ENCODE measurements at regions not wholly inside any gene's neighbourhood (a gene's known extent, or its start where the extent isn't known, plus 50 kb on each side); places are given as distances from the start of the nearest gene placed in this dataset.

GRCh38 chr3:135364676-135365075 lies 569.6 kb downstream of the EPHB1 start:
- Mint-ChIP-seq H3K36me3 (no peaks in the 10 kb centered on the region), H3K4me1 (no peaks in the 10 kb centered on the region), H3K27me3 (peaks cover 0 to 2% (median 0%) of the 10 kb centered on the region in 5 donors), H3K9me3 (peaks cover 0 to 9% (median 2%) of the 10 kb centered on the region in 11 donors), H3K27ac (no peak overlapping the region), H3K4me3 (no peak overlapping the region)
- Histone ChIP-seq H3K27ac (ENCODE audit: low read depth, low read length) (no peak overlapping the region), H3K4me3 (ENCODE audit: low read length) (no peak overlapping the region), H3K9me3 (ENCODE audit: control insufficient read depth in 2 of 3, low read length in 3 of 3) (no peaks in the 10 kb centered on the region), H3K27me3 (ENCODE audit: control insufficient read depth in 2 of 2, insufficient read depth in 2 of 2, low read length in 2 of 2) (no peaks in the 10 kb centered on the region), H3K4me1 (ENCODE audit: control insufficient read depth in 2 of 2, insufficient read depth in 2 of 2, low read length in 2 of 2) (no peaks in the 10 kb centered on the region), H3K36me3 (ENCODE audit: control insufficient read depth in 2 of 3, insufficient read depth in 3 of 3, low read length in 3 of 3) (no peaks in the 10 kb centered on the region)
- intact Hi-C loops (cut with micrococcal nuclease) = no loop called here
- no peak for DNase-seq
- ChIA-PET POLR2A (no interaction called here), CTCF (no interaction called here)
- ATAC-seq = no peak

- intact Hi-C loops (cut with micrococcal nuclease) = no loop called here
- Mint-ChIP-seq H3K4me3 (no peak overlapping the region), H3K36me3 (no peaks in the 10 kb centered on the region), H3K4me1 (no peaks in the 10 kb centered on the region), H3K27me3 (no peaks in the 10 kb centered on the region), H3K27ac (no peak overlapping the region), H3K9me3 (peaks cover 0 to 8% (median 0%) of the 10 kb centered on the region in 11 donors)
- H3K4me3 ChIP-seq (ENCODE audit: low read length) = no peak overlapping the region
- no peaks in the 10 kb centered on the region for H3K9me3 ChIP-seq (ENCODE audit: control insufficient read depth in 2 of 3, low read length in 3 of 3)
- no peak overlapping the region for H3K27ac ChIP-seq (ENCODE audit: low read depth, low read length)
- ChIA-PET POLR2A (no interaction called here), CTCF (no interaction called here)
- DNase-seq = no peak
- no peaks in the 10 kb centered on the region for H3K36me3 ChIP-seq (ENCODE audit: control insufficient read depth in 2 of 3, insufficient read depth in 3 of 3, low read length in 3 of 3)
- no peaks in the 10 kb centered on the region for H3K27me3 ChIP-seq (ENCODE audit: control insufficient read depth in 2 of 2, insufficient read depth in 2 of 2, low read length in 2 of 2)
- no peak for ATAC-seq
- no peaks in the 10 kb centered on the region for H3K4me1 ChIP-seq (ENCODE audit: control insufficient read depth in 2 of 2, insufficient read depth in 2 of 2, low read length in 2 of 2)
Measured at GRCh38 chr3:135366816-135367215, 571.8 kb downstream of the EPHB1 start.

GRCh38 chr3:135368316-135368715 lies 573.3 kb downstream of the EPHB1 start:
- DNase-seq (no peak), ATAC-seq (no peak)
- H3K36me3 Mint-ChIP-seq = no peaks in the 10 kb centered on the region
- Histone ChIP-seq H3K4me3 (ENCODE audit: low read length) (no peak overlapping the region), H3K9me3 (ENCODE audit: control insufficient read depth in 2 of 3, low read length in 3 of 3) (no peaks in the 10 kb centered on the region), H3K36me3 (ENCODE audit: control insufficient read depth in 2 of 3, insufficient read depth in 3 of 3, low read length in 3 of 3) (no peaks in the 10 kb centered on the region), H3K4me1 (ENCODE audit: control insufficient read depth in 2 of 2, insufficient read depth in 2 of 2, low read length in 2 of 2) (no peaks in the 10 kb centered on the region), H3K27me3 (ENCODE audit: control insufficient read depth in 2 of 2, insufficient read depth in 2 of 2, low read length in 2 of 2) (no peaks in the 10 kb centered on the region), H3K27ac (ENCODE audit: low read depth, low read length) (no peak overlapping the region)
- H3K4me3 Mint-ChIP-seq = no peak overlapping the region
- intact Hi-C loops (cut with micrococcal nuclease) = no loop called here
- ChIA-PET CTCF (no interaction called here), POLR2A (no interaction called here)
- no peak overlapping the region for H3K27ac Mint-ChIP-seq
- peaks cover 0 to 6% (median 0%) of the 10 kb centered on the region in 11 donors for H3K9me3 Mint-ChIP-seq
- H3K27me3 Mint-ChIP-seq = no peaks in the 10 kb centered on the region
- no peaks in the 10 kb centered on the region for H3K4me1 Mint-ChIP-seq

- Mint-ChIP-seq H3K9me3 (peaks cover 0 to 3% (median 0%) of the 10 kb centered on the region in 11 donors), H3K27ac (no peak overlapping the region), H3K27me3 (no peaks in the 10 kb centered on the region), H3K36me3 (no peaks in the 10 kb centered on the region), H3K4me1 (no peaks in the 10 kb centered on the region), H3K4me3 (no peak overlapping the region)
- Histone ChIP-seq H3K4me3 (ENCODE audit: low read length) (no peak overlapping the region), H3K4me1 (ENCODE audit: control insufficient read depth in 2 of 2, insufficient read depth in 2 of 2, low read length in 2 of 2) (no peaks in the 10 kb centered on the region), H3K27me3 (ENCODE audit: control insufficient read depth in 2 of 2, insufficient read depth in 2 of 2, low read length in 2 of 2) (no peaks in the 10 kb centered on the region), H3K36me3 (ENCODE audit: control insufficient read depth in 2 of 3, insufficient read depth in 3 of 3, low read length in 3 of 3) (no peaks in the 10 kb centered on the region), H3K27ac (ENCODE audit: low read depth, low read length) (no peak overlapping the region), H3K9me3 (ENCODE audit: control insufficient read depth in 2 of 3, low read length in 3 of 3) (no peaks in the 10 kb centered on the region)
- intact Hi-C loops (cut with micrococcal nuclease) = no loop called here
- POLR2A ChIA-PET = no interaction called here
- ATAC-seq (no peak), DNase-seq (no peak)
- CTCF ChIA-PET = no interaction called here
Measured at GRCh38 chr3:135368781-135369180, 573.7 kb downstream of the EPHB1 start.

GRCh38 chr3:135374571-135374970 lies 579.5 kb downstream of the EPHB1 start:
- H3K27ac ChIP-seq (ENCODE audit: low read depth, low read length) = no peak overlapping the region
- ChIA-PET CTCF (no interaction called here), POLR2A (no interaction called here)
- intact Hi-C loops (cut with micrococcal nuclease) = no loop called here
- H3K9me3 Mint-ChIP-seq = peaks cover 0 to 16% (median 5%) of the 10 kb centered on the region in 11 donors
- no peaks in the 10 kb centered on the region for H3K27me3 ChIP-seq (ENCODE audit: control insufficient read depth in 2 of 2, insufficient read depth in 2 of 2, low read length in 2 of 2)
- H3K9me3 ChIP-seq (ENCODE audit: control insufficient read depth in 2 of 3, low read length in 3 of 3) = no peaks in the 10 kb centered on the region
- no peak overlapping the region for H3K4me3 ChIP-seq (ENCODE audit: low read length)
- H3K4me1 ChIP-seq (ENCODE audit: control insufficient read depth in 2 of 2, insufficient read depth in 2 of 2, low read length in 2 of 2) = no peaks in the 10 kb centered on the region
- no peaks in the 10 kb centered on the region for H3K4me1 Mint-ChIP-seq
- DNase-seq (no peak), ATAC-seq (no peak)
- H3K36me3 Mint-ChIP-seq = peaks cover 0 to 3% (median 0%) of the 10 kb centered on the region in 5 donors
- H3K4me3 Mint-ChIP-seq = no peak overlapping the region
- H3K36me3 ChIP-seq (ENCODE audit: control insufficient read depth in 2 of 3, insufficient read depth in 3 of 3, low read length in 3 of 3) = no peaks in the 10 kb centered on the region
- H3K27me3 Mint-ChIP-seq = peaks cover 0 to 4% (median 0%) of the 10 kb centered on the region in 5 donors
- H3K27ac Mint-ChIP-seq = no peak overlapping the region

- no peaks in the 10 kb centered on the region for H3K4me1 ChIP-seq (ENCODE audit: control insufficient read depth in 2 of 2, insufficient read depth in 2 of 2, low read length in 2 of 2)
- no peak overlapping the region for H3K27ac ChIP-seq (ENCODE audit: low read depth, low read length)
- H3K36me3 ChIP-seq (ENCODE audit: control insufficient read depth in 2 of 3, insufficient read depth in 3 of 3, low read length in 3 of 3) = no peaks in the 10 kb centered on the region
- no peaks in the 10 kb centered on the region for H3K9me3 ChIP-seq (ENCODE audit: control insufficient read depth in 2 of 3, low read length in 3 of 3)
- ATAC-seq = no peak
- Mint-ChIP-seq H3K27me3 (peaks cover 0 to 12% (median 0%) of the 10 kb centered on the region in 5 donors), H3K4me3 (no peak overlapping the region), H3K36me3 (no peaks in the 10 kb centered on the region), H3K4me1 (no peaks in the 10 kb centered on the region), H3K27ac (no peak overlapping the region), H3K9me3 (peaks cover 0 to 12% (median 2%) of the 10 kb centered on the region in 11 donors)
- intact Hi-C loops (cut with micrococcal nuclease) = no loop called here
- no peaks in the 10 kb centered on the region for H3K27me3 ChIP-seq (ENCODE audit: control insufficient read depth in 2 of 2, insufficient read depth in 2 of 2, low read length in 2 of 2)
- H3K4me3 ChIP-seq (ENCODE audit: low read length) = no peak overlapping the region
- POLR2A ChIA-PET = no interaction called here
- no peak for DNase-seq
- CTCF ChIA-PET = no interaction called here
Measured at GRCh38 chr3:135382188-135382587, 583.3 kb upstream of the PPP2R3A start.

- Mint-ChIP-seq H3K36me3 (no peaks in the 10 kb centered on the region), H3K4me3 (no peak overlapping the region), H3K27me3 (peaks cover 0 to 12% (median 0%) of the 10 kb centered on the region in 5 donors), H3K9me3 (peaks cover 0 to 12% (median 4%) of the 10 kb centered on the region in 11 donors), H3K27ac (no peak overlapping the region), H3K4me1 (no peaks in the 10 kb centered on the region)
- Histone ChIP-seq H3K36me3 (ENCODE audit: control insufficient read depth in 2 of 3, insufficient read depth in 3 of 3, low read length in 3 of 3) (no peaks in the 10 kb centered on the region), H3K27me3 (ENCODE audit: control insufficient read depth in 2 of 2, insufficient read depth in 2 of 2, low read length in 2 of 2) (no peaks in the 10 kb centered on the region), H3K27ac (ENCODE audit: low read depth, low read length) (no peak overlapping the region), H3K4me1 (ENCODE audit: control insufficient read depth in 2 of 2, insufficient read depth in 2 of 2, low read length in 2 of 2) (no peaks in the 10 kb centered on the region), H3K4me3 (ENCODE audit: low read length) (no peak overlapping the region), H3K9me3 (ENCODE audit: control insufficient read depth in 2 of 3, low read length in 3 of 3) (no peaks in the 10 kb centered on the region)
- intact Hi-C loops (cut with micrococcal nuclease) = no loop called here
- DNase-seq (no peak), ATAC-seq (no peak)
- ChIA-PET POLR2A (no interaction called here), CTCF (no interaction called here)
Measured at GRCh38 chr3:135382621-135383020, 582.9 kb upstream of the PPP2R3A start.

Measured in naive thymus-derived CD4-positive, alpha-beta T cell (primary cell).